ENCODE measurements at regions not wholly inside any gene's neighbourhood (a gene's known extent, or its start where the extent isn't known, plus 50 kb on each side); places are given as distances from the start of the nearest gene placed in this dataset.

GRCh38 chr10:104577163-104577562 is 63.9 kb upstream of the SORCS3 start:
- DNase-seq = no peak

GRCh38 chr10:104577861-104578521 is 63.1 kb upstream of the SORCS3 start:
- no peak for DNase-seq

GRCh38 chr10:104578671-104579070 is 62.4 kb upstream of the SORCS3 start:
- DNase-seq = no peak

DNA sequence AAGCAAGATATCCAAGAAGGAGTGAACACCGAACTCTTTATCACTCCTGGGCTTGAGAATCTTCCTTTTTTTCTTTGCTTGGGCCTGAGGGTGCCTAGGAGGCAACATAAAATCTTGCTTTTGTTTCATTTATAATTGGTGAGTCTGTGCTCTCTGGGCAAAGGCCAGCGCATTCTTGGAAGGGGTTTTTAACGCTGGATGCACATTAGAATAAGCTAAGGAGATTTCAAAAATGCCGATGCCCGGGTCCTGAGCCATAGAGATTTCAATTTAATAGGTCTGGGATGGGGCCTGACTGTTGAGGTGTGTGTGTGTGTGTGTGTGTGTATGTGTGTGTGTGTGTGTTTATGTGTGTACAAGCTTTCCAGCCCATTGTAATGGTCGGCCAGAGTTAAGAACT is 62.0 kb upstream of the SORCS3 start:
- DNase-seq = no peak

DNA sequence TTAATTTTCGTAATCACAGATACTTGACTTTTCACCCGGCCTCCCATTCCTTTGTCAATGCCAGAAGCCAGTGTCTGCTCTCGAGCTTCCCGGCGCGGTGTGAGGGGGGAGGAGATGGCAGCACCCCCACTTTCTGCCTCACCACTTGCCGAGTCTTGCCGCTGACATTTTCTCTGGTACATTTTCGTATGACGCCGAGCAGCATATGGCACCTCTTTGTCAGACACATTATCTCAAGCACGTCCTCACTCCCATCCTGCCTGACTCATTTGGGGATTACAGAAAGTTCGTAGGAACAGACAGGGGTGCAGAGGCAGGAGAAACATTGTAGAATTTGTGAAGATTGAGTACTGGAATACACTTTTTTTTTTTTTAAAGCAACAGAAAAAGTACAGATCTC is 60.8 kb upstream of the SORCS3 start:
- DNase-seq = peak; percentile 13

- peak; percentile 63 for DNase-seq
These were observed 60.1 kb upstream of the SORCS3 start for GRCh38 chr10:104580774-104581675.

DNA sequence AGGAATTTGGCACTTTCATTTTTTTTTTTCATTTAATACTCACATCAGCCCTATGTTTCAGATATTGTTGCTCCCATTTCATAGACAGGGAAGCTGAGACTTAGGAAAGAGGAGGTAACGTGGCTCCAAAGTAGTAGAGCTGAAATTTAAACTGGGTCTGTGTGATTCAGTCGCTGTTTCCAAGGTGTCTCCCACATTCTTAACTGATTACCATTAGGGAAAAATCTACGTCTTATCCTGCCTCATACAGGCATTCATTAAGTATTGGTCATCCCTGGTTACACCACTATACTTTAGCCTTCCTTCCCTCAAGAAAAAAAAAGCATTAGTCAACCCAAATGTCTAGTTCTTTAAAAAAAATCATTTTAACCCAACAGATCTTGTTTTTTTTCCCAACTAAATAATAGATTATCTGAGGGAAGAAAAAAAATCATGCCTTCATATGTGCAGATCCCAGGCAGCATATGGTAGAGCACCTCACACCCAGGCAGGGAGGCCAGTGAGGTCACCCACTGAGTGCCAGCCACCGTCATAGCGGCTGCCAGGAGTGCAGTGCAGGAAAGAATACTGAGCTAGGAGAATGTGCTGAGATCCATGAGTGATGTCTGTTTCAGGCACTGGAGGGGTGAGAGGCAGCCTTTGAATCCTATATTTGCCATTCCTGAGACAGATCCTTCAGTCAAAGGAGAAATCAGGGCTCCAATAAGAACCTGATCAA is 59.0 kb upstream of the SORCS3 start:
- DNase-seq = no peak

DNA sequence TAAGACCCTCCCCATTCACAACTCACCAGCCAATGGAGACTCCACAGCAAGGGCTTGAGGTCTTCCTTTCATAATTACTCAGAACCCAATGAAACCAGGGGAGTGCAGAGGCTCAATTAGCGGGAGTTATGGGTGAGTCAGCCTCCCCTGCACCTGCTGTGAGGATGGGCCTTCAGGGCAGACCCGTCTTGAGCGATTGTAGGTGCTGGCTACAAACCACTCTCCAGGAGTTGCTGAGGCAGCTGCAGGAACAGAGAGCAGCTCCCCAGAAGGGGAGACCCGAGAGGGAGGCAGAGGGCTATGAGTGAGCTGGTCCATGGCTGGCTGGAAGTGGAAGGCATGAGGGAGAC is 58.5 kb upstream of the SORCS3 start:
- no peak for DNase-seq

DNA sequence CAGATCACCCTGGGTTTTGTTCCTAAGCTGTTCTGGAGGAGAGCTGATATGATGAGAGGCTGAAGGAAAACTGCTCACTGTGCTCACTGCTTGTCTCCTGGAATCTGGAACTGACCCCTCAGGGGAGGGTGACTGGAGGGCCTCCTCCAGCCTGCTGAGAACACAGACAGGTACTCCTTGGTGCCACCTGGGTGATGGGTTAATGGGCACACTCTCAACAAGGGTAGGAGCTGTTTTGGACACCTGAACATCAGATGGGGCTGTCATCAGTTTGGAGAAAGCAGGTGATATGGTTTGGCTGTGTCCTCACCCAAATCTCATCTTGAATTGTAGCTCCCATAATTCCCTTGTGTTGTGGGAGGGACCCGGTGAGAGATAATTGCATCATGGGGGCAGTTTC is 58.1 kb upstream of the SORCS3 start:
- DNase-seq = no peak

- DNase-seq = no peak
These were observed 56.5 kb upstream of the SORCS3 start for GRCh38 chr10:104584541-104584940.

GRCh38 chr10:104587751-104588150 is 53.3 kb upstream of the SORCS3 start:
- no peak for DNase-seq

GRCh38 chr10:104589431-104589830 is 51.7 kb upstream of the SORCS3 start:
- DNase-seq = no peak

GRCh38 chr10:104589871-104590270 is 51.2 kb upstream of the SORCS3 start:
- no peak for DNase-seq
